ENCODE measurements at regions not wholly inside any gene's neighbourhood (a gene's known extent, or its start where the extent isn't known, plus 50 kb on each side); places are given as distances from the start of the nearest gene placed in this dataset.

DNA sequence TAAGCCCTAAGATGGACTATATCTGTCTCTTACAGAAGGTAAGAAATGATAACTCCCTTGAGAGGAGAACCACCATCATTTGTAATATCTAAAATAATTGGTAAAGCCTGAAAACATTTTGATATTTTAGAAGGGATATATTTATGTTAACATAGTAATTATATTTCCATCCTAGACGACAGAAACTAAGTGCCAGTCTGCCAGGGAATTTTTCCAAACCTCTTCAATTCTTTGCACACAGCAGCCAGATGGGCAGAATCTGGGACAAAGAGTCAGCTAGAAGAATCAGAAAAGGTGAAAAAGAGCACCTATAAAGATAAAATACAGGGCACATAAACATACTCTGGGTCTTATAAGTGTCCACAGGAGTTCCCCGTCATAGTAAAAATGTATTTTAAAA is 70.0 kb upstream of the CBLB start:
- Histone ChIP-seq H3K27me3 (no peaks in the 10 kb centered on the region), H3K36me3 (no peaks in the 10 kb centered on the region), H3K9me3 (no peaks in the 10 kb centered on the region), H3K4me1 (no peaks in the 10 kb centered on the region), H3K4me3 (no peak overlapping the region), H3K9ac (ENCODE audit: low read depth in 2 of 2, low read length in 2 of 2) (no peak overlapping the region), H3K27ac (no peak overlapping the region)
- intact Hi-C loops (cut with DNase I) = no loop called here
- TF ChIP-seq, protein P1, sequence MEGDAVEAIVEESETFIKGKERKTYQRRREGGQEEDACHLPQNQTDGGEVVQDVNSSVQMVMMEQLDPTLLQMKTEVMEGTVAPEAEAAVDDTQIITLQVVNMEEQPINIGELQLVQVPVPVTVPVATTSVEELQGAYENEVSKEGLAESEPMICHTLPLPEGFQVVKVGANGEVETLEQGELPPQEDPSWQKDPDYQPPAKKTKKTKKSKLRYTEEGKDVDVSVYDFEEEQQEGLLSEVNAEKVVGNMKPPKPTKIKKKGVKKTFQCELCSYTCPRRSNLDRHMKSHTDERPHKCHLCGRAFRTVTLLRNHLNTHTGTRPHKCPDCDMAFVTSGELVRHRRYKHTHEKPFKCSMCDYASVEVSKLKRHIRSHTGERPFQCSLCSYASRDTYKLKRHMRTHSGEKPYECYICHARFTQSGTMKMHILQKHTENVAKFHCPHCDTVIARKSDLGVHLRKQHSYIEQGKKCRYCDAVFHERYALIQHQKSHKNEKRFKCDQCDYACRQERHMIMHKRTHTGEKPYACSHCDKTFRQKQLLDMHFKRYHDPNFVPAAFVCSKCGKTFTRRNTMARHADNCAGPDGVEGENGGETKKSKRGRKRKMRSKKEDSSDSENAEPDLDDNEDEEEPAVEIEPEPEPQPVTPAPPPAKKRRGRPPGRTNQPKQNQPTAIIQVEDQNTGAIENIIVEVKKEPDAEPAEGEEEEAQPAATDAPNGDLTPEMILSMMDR (IDR thresholded peaks at IDR 0.05) = no peak
- DNase-seq = no peak

DNA sequence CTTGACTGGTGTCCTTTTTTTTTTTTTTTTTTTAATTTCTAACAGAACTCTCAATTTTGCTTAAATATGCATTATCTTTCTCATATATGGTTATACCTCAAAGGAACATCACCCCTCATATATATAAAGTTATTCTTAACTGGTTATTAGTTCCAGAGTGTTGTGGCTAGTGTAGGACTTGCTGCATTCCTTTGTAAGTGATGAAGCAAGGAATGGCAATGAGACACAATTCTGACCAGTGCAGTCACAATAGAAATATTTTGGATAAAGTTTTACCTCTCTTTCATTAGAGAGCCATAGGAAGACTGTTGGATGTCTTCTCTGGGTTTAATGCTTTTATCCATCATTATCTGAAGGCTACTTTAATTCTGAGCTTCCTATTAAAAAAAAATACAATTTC is 75.5 kb upstream of the CBLB start:
- Histone ChIP-seq H3K4me3 (no peak overlapping the region), H3K9ac (ENCODE audit: low read depth in 2 of 2, low read length in 2 of 2) (no peak overlapping the region), H3K4me1 (no peaks in the 10 kb centered on the region), H3K36me3 (no peaks in the 10 kb centered on the region), H3K27me3 (no peaks in the 10 kb centered on the region), H3K27ac (no peak overlapping the region), H3K9me3 (no peaks in the 10 kb centered on the region)
- intact Hi-C loops (cut with DNase I) = no loop called here
- DNase-seq = no peak
- TF ChIP-seq, protein P1 (IDR thresholded peaks at IDR 0.05) = no peak

DNA sequence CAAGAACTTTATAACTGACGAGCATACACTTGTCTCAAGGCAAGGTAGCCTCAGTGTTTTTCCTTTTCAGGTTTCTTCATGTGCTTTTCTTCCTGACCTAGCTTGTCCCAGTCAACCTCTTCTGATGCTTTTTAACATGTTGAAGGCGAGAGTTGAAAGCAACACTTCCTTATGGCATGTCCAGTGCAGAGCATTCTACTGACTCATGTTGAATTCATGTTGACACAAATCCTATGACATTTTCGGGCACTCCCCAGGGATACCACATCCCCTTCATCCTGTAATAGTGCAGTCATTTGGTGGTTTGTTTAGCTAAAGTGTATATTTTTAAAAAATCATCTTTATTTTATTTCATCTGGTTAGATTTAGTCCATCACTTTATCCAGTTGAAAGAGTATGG is 75.9 kb upstream of the CBLB start:
- intact Hi-C loops (cut with DNase I) = no loop called here
- Histone ChIP-seq H3K4me3 (no peak overlapping the region), H3K9ac (ENCODE audit: low read depth in 2 of 2, low read length in 2 of 2) (no peak overlapping the region), H3K9me3 (no peaks in the 10 kb centered on the region), H3K27ac (no peak overlapping the region), H3K4me1 (no peaks in the 10 kb centered on the region), H3K36me3 (no peaks in the 10 kb centered on the region), H3K27me3 (no peaks in the 10 kb centered on the region)
- TF ChIP-seq, protein P1 (IDR thresholded peaks at IDR 0.05) = no peak
- DNase-seq = no peak

DNA sequence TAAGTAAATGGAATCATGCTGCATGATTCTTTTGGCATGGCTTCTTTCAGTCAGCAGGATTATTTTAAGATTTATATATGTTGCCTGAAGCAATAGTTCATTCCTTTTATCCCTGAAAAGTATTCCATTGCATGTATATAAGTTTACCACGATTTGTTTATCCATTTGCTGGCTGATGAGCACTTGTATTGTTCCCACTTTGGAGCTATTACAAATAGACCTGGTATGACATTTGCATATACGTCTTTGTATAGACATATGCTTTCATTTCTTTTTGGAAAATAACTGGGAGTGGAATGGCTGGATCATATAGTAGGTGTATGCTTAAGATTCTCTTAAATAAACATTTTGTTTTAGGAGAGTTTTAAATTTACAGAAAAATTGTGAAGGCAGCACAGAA is 79.3 kb upstream of the CBLB start:
- H3K9ac ChIP-seq (ENCODE audit: low read depth in 2 of 2, low read length in 2 of 2) = no peak overlapping the region
- H3K27me3 ChIP-seq = no peaks in the 10 kb centered on the region
- no peaks in the 10 kb centered on the region for H3K4me1 ChIP-seq
- intact Hi-C loops (cut with DNase I) = no loop called here
- no peak overlapping the region for H3K27ac ChIP-seq
- TF ChIP-seq, protein P1 (IDR thresholded peaks at IDR 0.05) = no peak
- no peak for DNase-seq
- no peaks in the 10 kb centered on the region for H3K9me3 ChIP-seq
- H3K36me3 ChIP-seq = no peaks in the 10 kb centered on the region
- no peak overlapping the region for H3K4me3 ChIP-seq

DNA sequence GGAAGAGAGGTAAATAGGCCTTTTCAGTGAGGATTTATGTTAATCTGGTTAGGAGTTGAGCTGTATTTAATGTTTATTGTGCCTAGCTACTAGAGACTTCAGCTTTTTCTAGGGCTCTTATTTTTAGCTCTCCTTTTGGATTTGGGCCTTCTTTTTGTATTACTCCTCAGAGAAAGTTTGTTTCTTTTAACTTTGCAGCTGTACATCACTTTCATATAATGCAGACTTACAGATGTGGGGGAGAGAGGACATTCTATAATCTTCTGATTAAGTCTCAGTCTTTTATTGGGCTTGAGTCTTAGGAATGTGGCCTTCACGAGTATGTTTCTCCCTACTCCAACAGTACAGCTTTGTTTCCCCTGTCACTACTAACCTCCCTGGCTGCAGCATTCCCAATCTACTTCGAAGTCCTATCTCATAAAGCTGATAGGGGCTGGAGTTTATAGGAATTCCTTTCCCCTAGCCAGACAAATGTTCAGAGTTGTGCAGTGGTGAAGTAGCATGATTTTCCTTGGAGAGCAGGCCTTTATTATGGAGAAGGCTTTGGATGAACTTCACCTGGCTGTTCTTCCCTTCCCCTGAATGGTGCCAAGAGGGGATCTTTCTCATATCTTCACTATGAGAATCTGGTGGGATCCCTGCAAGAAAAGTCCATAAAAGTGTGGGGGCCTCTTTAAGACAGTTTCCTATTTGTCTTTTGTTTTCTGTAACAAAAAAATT is 82.2 kb upstream of the CBLB start:
- Histone ChIP-seq H3K27me3 (no peaks in the 10 kb centered on the region), H3K36me3 (no peaks in the 10 kb centered on the region), H3K9me3 (no peaks in the 10 kb centered on the region), H3K9ac (ENCODE audit: low read depth in 2 of 2, low read length in 2 of 2) (no peak overlapping the region), H3K27ac (no peak overlapping the region), H3K4me3 (no peak overlapping the region), H3K4me1 (no peaks in the 10 kb centered on the region)
- intact Hi-C loops (cut with DNase I) = no loop called here
- no peak for DNase-seq
- TF ChIP-seq, protein P1 (IDR thresholded peaks at IDR 0.05) = no peak

Measured in colonic mucosa (tissue), 4 donors.